HG02943 (cell line): ENCODE measurements at regions not wholly inside any gene's neighbourhood (a gene's known extent, or its start where the extent isn't known, plus 50 kb on each side); places are given as distances from the start of the nearest gene placed in this dataset.
"Not testable (repeated sequence)": the region's sequence is repeated elsewhere in the genome, so short reads cannot be mapped to it uniquely, and the experiment has no call there.

Experiments used
- ATAC-seq: cut with Tn5 transposase; IDR thresholded peaks from one replicate; pipeline ENCODE4 v1.9.1; 2021; ENCODE audit warnings: mild to moderate bottlenecking, low read depth, moderate library complexity; ENCODE audit not compliant: unreplicated experiment

DNA sequence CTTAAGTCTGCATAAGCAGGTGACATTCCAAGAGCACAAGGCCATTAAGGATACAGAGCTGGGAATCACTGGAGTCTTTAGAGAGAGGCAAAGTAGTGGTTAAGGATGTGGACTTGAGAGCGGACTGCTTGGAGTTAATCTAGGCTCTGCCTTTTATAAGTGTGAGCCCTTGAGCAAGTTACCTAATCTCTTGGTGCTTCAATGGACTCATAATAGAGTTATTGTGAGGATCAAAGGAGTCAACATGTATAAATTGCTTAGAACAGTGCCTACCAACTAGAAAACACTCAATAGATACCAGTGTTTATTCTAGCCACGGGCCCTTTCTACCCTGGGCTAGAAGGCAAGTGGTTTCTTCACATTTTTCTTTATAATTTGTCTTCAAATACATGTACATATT is 819.4 kb downstream of the NR2F1-AS1 start:
- ATAC-seq = no peak

DNA sequence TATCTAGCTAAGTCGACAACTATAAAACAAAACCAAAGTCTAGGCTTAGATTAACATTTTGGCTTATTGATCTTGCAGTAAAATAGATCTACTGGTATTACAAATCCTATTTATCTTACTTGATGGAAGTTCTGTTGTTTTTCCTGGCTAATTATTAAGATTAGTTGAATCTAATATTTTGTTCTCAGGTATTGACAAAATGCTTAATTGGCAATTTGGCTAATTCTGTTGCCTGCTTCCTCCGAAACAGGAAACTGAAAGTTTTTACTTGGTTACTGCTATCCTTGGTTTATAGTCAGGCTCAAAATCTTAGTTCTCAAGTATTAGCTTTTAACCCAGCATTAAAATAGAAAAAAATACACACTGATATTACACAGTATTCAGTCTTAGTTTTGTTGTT is 820.5 kb downstream of the NR2F1-AS1 start:
- no peak for ATAC-seq

DNA sequence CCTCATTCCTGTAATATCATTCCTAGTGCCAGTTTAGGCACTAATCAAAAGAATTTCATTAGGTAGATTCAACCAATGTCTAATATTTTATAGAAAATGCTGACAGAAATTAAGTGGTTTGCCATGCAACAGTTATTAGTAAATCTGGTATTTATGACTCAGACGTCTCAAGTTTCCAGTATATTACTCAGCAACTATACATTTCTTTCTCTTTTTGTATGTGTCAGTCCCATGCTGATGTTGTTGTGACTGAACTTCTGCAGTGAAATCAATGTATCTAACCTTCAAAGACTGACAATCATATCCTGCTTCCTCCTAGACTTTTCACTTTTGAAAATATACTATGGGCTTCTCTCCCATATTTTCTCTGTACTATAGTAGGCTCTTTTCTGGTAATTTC is 822.5 kb downstream of the NR2F1-AS1 start:
- no peak for ATAC-seq

DNA sequence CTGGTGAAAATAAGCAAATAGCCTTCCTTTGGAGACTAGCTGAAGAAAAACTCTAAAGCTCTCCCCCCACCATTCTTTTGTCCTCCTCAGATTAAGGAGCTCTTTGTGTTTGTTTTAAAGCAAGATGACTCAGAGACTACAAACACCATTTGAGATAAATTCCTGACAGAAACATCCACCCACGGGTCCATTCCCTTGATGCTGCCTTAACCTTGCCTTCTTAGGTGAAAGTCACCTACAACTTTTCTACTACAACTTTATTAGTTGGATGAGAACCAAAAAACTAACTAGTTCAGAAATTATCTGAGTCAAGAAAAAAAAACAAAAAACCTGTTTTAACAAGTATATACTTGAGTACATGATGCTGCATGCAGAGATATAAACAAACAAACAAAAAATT is 831.1 kb downstream of the NR2F1-AS1 start:
- ATAC-seq = no peak

DNA sequence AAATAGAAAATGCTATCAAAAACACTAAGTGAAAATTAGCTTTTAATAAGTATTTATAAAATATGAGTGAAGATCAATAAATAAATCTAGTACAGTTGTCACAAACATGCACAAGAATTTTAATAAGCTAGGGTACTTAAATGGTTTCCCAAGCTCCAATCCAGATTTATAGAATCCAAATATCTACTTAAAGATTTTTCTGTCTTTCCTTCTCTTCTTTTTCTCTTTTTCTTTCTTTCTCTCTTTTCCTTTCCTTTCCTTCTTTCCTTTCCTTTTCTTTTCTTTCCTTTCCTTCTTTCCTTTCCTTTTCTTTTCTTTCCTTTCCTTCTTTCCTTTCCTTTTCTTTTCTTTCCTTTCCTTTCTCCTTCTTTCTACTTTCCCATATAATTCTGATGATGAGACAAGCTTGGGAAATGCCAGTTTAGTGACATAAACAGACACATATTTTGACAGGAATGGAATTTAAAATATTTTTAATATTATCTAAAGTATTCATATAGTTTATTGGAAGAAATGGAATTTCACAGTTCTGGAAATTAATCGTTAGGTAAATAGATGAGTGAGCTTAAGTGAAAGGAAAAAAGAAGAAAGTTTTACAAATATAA is 832.8 kb downstream of the NR2F1-AS1 start:
- ATAC-seq = no peak

DNA sequence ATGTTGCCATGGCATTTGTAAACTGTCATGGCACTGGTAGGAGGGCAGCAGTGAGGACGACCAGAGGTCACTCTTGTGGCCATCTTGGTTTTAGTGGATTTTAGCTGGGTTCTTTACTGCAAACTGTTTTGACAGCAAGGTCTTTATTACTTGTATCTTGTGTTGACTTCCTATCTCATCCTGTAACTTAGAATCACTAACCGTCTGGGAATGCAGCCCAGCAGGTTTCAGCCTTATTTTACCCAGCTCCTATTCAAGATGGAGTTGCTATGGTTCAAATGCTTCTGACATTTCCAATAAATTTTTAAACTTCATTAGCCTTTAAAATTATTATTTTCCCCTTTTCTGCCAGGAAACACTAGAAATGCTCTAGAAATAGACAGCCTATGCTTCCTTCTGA is 839.1 kb downstream of the NR2F1-AS1 start:
- ATAC-seq = no peak

DNA sequence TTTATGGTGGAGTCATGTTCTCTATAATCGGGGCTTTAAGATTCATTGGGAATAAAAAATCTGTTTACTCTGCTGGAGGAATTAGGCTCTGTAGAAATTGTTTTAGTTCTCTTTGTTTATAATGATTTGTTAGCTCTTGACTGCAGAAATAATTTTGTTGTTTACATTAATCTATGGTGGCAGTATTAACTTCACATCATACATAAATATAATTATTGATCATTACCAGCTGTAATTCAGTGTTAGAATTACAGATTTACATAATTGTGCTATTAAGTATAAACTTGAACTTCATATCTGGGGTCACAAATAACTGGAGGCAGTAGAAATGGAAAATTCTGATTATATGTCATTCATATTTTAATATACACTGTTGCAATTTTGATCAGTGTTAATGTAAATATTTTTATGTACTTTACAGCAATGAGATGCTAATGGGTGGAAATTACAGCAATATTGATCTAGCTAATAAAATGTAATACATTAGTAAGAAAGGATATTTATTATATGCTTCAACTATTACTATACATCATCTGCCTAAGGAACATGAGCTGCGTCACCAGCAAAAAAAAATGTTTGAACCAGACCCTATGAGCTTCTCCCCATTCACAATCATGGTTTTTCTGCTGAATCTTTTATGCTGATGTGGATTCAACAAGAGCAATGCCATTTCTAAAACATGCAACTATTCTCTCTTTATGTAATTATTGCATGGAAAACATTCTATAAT is 846.6 kb downstream of the NR2F1-AS1 start:
- ATAC-seq = no peak

DNA sequence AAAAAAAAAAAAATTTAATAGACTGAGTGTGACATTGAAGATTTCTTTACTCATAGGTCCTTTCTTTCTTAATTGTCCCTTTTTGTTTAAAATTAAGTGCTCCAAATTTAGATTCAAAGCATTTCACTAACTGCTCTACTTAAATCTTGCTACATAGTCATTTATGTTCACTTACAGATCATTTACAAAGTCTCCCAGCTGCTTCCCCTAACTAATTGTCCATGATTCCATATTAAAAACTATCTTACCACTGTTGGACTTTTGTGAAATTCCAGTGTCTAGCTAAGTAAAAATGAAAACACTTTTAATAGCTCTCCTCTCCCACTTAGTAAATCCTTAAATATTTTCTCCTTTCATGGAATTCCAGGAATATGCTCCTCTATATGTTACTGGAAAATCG is 850.5 kb downstream of the NR2F1-AS1 start:
- no peak for ATAC-seq

DNA sequence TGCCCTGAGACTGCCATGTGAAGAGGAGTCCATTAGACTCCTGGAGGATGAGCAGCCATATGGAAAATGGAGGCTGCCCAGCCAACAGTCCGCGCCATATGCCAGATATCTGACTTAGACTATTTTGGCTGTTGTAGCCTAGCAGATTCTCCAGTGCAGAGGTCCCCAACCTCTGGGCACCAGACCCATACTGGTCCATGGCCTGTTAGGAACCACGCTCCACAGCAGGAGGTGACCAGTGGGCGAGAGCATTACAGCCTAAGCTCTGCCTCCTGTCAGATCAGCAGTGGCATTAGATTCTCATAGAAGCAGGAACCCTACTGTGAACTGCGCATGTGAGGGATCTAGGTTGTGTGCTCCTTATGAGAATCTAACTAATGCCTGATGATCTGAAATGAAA is 851.9 kb downstream of the NR2F1-AS1 start:
- no peak for ATAC-seq

DNA sequence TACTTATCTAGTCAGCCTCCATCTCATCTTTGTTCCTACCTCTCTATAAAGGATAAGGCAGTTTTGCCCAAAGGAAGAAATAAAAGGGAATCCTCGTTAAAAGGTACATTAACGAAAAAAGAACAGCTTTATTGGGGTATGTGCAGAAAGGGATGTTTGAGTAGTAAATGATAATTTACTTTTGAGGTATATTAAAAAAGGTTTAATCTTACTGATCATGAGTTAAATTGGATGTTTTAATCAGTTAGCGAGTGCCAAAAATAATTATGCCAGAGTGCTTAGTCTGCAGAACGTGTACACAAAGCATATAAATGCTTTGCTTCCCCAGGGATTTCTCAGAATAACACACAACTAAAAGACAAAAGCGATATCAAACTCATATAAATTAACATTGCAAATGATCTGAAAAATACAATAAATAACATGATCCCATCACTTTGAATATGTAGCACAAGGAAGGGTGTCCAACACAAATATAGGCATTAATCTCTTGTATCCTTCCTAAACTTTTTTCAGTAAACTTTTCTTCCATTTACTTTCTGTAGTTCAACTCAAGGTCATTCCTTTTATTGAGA is 865.0 kb downstream of the NR2F1-AS1 start:
- no peak for ATAC-seq

DNA sequence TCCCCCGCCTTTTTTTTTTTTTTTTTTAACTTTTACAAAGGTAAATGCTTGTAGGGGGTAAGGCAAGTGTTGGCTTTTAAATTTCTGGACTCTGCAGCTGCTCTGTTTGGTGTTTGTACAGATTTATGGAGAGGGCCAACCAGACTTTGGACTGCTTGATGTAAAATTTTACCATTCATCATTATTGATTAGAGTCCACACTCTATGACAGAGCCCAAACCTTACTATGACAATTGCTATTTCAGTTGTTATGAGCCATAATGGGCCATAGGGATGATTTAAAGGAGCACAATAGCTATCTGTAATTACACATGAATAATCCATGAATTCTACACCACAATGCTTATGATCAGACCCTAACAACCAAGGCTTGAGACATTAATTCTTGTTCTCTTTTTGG is 867.2 kb downstream of the NR2F1-AS1 start:
- no peak for ATAC-seq

DNA sequence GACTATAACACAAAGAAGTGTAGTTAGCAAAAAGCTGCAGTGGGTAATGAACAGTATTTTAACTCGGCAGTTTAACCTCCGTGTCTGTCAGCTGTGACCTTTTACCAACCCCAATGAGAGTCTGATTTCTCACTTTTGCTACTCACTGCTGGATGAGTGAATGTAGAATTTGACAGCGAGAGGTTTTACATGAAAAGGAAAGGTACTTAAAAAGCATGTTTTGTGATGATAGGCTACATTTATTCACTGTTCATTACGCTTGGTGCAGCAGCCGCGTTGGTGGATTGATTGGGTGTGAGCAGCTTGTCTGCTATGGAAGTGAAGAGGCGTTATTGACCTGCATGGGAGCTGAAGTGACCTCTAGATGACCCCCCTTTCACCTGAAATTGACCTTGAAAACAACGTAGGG is 867.7 kb downstream of the NR2F1-AS1 start:
- no peak for ATAC-seq

DNA sequence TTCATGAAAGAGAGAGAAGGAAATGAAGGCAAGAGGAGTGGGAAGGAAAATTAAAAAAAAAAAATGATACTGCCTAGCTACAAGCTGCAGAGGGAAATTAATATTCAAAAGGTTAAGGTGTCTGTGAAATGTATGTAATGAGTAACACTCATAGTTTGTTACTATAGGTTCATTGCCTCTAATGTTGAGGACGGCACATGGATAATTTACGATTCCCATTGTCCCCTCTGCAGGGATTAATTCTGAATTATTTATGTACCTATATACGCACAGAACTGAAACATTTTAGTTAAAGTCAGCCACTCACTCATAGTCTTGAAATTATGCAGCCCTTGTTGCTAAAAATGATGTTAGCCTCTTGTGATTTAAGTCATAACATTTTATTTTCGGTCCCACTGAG is 869.1 kb downstream of the NR2F1-AS1 start:
- ATAC-seq = no peak

DNA sequence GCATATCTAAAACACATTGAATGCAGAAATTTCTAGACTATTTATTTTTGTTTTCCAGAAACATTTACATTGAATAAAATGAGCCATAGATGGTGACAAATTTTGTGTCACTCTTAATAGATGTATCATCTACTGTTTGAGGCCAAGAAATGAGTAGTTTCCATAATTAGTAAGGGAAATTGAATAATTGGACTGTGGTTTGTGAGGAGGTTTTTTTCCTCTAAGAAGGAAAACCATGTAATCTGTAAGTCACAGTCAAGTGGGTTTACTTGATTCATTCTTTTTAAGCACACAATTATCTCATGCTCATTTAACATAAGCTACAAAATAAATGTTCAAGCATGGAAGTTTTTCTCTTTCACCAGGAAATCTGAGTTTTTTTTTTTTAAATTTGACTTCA is 876.4 kb downstream of the NR2F1-AS1 start:
- no peak for ATAC-seq

DNA sequence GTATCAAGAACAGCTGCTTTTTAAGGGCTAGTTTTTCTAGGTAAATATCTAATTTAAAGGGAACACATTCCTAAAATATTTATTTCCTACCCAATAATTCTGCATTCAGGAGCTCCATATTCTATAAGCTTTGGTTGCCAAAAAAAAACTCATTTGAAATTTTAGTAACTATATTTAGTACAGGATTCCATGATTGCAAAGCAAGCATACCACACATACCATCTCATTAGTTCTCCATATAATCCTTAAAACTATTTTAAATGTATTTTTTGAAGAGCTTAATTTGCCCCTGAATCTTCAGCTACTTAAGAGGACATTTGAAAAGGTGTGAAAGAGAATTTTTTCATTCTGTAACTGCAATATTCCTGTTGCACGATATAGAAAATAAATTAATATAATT is 877.0 kb downstream of the NR2F1-AS1 start:
- no peak for ATAC-seq

DNA sequence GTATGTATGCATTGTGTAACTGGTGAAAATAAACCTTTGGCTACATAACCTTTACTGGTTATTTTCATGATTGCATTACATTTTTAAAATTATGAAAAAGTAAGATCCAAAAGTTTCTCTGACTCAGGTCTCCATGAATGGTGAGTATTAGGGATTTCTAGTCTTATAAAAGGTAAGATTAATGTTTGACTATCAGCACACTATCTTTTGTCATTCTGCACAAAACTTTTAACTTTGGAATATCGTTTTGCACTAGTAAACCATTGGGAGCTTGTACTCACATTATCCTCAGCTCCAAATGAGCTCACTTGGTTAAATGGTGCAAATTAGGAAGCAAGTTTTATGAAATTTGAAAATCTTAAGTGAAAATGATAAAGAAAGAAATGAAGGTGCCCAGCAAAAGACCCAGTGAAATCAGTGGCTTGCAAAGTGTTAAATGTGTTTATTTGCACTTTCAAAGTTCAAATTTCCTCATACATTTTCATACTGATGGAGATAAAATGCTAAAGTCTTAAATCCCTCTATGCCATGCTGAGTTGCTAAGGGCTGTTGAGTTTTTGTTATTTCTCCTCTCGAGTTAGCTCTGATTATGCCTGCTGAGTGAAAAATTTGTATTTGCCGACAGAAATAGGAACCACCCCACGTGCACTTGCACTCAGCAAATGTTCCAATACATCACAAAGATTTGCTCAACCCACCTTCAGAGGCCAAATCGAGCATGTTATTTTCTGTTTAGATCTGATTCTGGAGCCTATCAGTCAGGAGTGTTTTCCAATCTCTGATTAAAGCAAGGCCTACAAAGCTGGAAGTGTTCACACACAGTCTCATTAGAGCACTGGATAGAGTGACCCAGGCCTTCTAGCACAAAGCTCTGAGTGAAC is 885.7 kb downstream of the NR2F1-AS1 start:
- ATAC-seq = no peak

DNA sequence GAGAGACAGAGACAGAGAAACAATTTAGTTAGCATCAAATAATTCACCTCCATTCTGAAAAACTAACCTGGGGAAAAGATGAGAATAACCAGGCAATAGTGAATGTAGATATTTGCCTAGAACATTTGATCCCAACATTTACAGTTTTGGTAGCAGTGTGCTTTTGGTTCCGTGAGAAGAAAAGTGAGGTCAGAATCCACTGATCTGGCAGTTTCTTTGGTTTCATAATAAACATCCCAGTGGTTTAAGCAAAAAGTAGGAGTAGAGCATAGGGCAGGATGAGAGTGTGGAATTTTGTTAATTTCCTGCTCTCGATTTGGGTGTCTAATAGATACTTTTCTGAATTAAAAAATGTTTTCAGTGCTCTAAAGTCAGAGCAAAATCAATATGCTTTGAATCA is 887.0 kb downstream of the NR2F1-AS1 start:
- ATAC-seq = no peak

DNA sequence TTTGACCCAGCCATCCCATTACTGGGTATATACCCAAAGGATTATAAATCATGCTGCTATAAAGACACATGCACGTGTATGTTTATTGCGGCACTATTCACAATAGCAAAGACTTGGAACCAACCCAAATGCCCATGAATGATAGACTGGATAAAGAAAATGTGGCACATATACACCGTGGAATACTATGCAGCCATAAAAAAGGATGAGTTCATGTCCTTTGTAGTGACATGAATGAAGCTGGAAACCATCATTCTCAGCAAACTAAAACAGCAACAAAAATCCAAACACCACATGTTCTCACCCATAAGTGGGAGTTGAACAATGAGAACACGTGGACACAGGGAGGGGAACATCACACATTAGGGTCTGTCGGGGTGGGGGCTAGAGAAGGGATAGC is 889.1 kb downstream of the NR2F1-AS1 start:
- not testable (repeated sequence) for ATAC-seq

DNA sequence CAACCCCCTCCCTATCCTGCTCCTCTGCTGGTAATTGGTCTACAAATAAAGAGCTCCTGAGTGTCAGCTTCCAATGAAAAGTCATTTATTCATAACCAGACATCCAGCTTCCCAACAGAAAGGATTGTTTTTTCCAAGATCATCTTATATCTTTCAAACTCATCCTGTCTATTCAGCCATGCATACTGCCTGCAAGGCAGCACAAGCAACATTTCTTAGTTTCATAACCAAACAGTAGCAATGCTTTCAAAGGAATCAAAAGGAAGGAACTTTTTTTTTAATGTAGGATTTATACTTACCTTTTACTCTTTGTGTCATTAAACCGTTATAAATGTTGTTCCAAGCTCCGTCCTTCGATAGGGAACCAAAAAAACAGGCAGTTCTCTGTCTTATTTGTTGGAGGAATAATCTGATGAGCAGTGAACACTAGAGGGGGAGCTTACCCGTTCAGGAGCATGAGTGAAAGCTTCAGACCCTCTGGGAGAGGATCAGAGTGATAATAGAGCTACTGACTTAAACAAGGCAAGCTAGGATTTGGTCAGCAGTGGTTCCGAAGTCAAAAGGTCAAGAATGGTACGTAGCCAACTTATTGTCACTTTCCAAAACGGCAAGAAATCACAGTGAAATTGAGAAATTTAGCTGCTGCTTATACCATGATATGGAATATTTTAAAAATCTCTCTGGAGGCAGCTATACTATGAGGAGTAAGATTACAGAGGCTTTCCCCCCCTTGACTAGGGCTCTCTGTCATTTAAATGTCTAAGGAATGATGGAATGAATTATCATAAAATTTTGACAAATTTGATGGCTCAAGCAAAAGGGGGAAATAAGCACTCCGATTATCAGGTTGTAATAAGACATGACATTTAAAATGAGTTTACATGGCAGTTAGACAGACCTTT is 892.9 kb downstream of the NR2F1-AS1 start:
- no peak for ATAC-seq

DNA sequence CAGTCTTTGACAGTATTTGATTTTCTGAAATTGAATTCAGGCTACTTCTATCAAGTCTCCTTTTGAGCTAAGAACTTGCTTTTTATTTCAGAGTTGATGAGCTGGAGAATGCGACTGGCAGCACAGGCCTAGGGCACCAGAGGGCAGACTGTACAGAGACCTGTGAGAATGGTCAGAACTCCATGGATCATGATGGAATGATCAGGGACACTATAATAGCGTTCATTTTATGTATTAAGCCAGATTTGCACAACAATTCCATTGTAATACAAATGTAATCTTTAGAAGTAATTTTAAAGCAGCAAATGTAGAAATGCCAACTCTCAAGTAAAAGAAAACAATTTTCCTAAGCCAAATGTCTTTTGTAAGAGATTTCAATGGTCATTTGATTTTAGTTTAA is 902.4 kb downstream of the NR2F1-AS1 start:
- ATAC-seq = no peak
